PC-9 (cell line): ENCODE measurements at regions not wholly inside any gene's neighbourhood (a gene's known extent, or its start where the extent isn't known, plus 50 kb on each side); places are given as distances from the start of the nearest gene placed in this dataset.

Experiments used
- CTCF ChIP-seq: fragments of 200-600 bp; sonication (generic); conservative IDR thresholded peaks from 2 replicates; pipeline ENCODE4 v1.6.1; 2017; ENCODE audit warnings: mixed run types, antibody characterized with exemption, mild to moderate bottlenecking, moderate library complexity
- EZH2 ChIP-seq: fragments of 200-600 bp; sonication (generic); IDR thresholded peaks from 2 replicates; pipeline ENCODE4 v1.8.0; 2017; ENCODE audit warnings: antibody characterized with exemption, low read depth

- TF ChIP-seq CTCF (no peak), EZH2 (no peak)
Observed at GRCh38 chr6:103313432-103313831, 1546.3 kb downstream of the HACE1 start.
